ENCODE measurements at regions not wholly inside any gene's neighbourhood (a gene's known extent, or its start where the extent isn't known, plus 50 kb on each side); places are given as distances from the start of the nearest gene placed in this dataset.

- H3K4me1 Mint-ChIP-seq, result no peaks in the 10 kb centered on the region
- Histone ChIP-seq H3K4me3 (ENCODE audit: control extremely low read depth in 1 of 5, extremely low read depth in 1 of 5, insufficient read depth in 1 of 5, low read depth in 2 of 5, low read length in 4 of 5) (no peak overlapping the region), H3K9ac (ENCODE audit: low read length) (no peak overlapping the region), H3K27ac (ENCODE audit: low read length in 2 of 2) (no peak overlapping the region), H3K79me2 (ENCODE audit: control insufficient read depth, insufficient read depth, low read length) (no peaks in the 10 kb centered on the region), H4K20me1 (ENCODE audit: control insufficient read depth, insufficient read depth, low read length, poor library complexity, severe bottlenecking) (no peaks in the 10 kb centered on the region), H3K36me3 (replicated peaks in 1 of 2; ENCODE audit: control extremely low read depth in 1 of 2, control insufficient read depth in 1 of 2, extremely low read depth in 1 of 2, insufficient read depth in 2 of 2, low read length in 1 of 2) (no peaks in the 10 kb centered on the region), H3K4me1 (ENCODE audit: control insufficient read depth in 2 of 2, insufficient read depth in 2 of 2, low read length in 2 of 2) (peaks cover 0 to 1% of the 10 kb centered on the region in 2 donors), H2AFZ (ENCODE audit: insufficient read depth, low read depth, low read length, poor library complexity, severe bottlenecking) (no peak overlapping the region), H3K27me3 (replicated peaks in 1 of 4; ENCODE audit: control extremely low read depth in 1 of 4, control insufficient read depth in 3 of 4, insufficient read depth in 4 of 4, low read length in 3 of 4) (no peaks in the 10 kb centered on the region), H3K9me3 (ENCODE audit: control extremely low read depth in 1 of 3, control insufficient read depth in 2 of 3, insufficient read depth in 1 of 3, low read length in 2 of 3) (peaks cover 0 to 16% (median 0%) of the 10 kb centered on the region in 3 donors), H3K4me2 (replicated peaks; ENCODE audit: low read depth, low read length, poor library complexity, severe bottlenecking) (no peak overlapping the region)
- no peaks in the 10 kb centered on the region for H3K27me3 Mint-ChIP-seq
- H3K4me3 Mint-ChIP-seq, result no peak overlapping the region
- ATAC-seq (ENCODE audit: low read depth) (no peak), DNase-seq (no peak)
- ChIA-PET CTCF (no interaction called here), POLR2A (no interaction called here)
- TF ChIP-seq EZH2 (IDR thresholded peaks at IDR 0.05; ENCODE audit: borderline replicate concordance, insufficient read depth, low read depth, low read length, poor library complexity, severe bottlenecking), result no peak
- no peak for TF ChIP-seq CTCF (IDR thresholded peaks at IDR 0.05)
- intact Hi-C loops (cut with micrococcal nuclease), result no loop called here
- no peak overlapping the region for H3K27ac Mint-ChIP-seq
- H3K9me3 Mint-ChIP-seq (ENCODE audit: insufficient read depth), result no peaks in the 10 kb centered on the region
- 80% methylated on average over 3 of the region's 5 CpGs for WGBS (ENCODE audit: insufficient coverage)
These were observed 780.2 kb downstream of the BRD1 start for GRCh38 chr22:49047447-49047846.

GRCh38 chr22:49046546-49047361 lies 780.9 kb downstream of the BRD1 start:
- Histone ChIP-seq H3K9ac (ENCODE audit: low read length) (no peak overlapping the region), H3K79me2 (ENCODE audit: control insufficient read depth, insufficient read depth, low read length) (no peaks in the 10 kb centered on the region), H3K27me3 (replicated peaks in 1 of 4; ENCODE audit: control extremely low read depth in 1 of 4, control insufficient read depth in 3 of 4, insufficient read depth in 4 of 4, low read length in 3 of 4) (no peaks in the 10 kb centered on the region), H3K4me3 (ENCODE audit: control extremely low read depth in 1 of 5, extremely low read depth in 1 of 5, insufficient read depth in 1 of 5, low read depth in 2 of 5, low read length in 4 of 5) (no peak overlapping the region), H3K4me1 (ENCODE audit: control insufficient read depth in 2 of 2, insufficient read depth in 2 of 2, low read length in 2 of 2) (no peaks in the 10 kb centered on the region), H3K27ac (ENCODE audit: low read length in 2 of 2) (no peak overlapping the region), H3K9me3 (ENCODE audit: control extremely low read depth in 1 of 3, control insufficient read depth in 2 of 3, insufficient read depth in 1 of 3, low read length in 2 of 3) (peaks cover 0 to 9% (median 0%) of the 10 kb centered on the region in 3 donors), H2AFZ (ENCODE audit: insufficient read depth, low read depth, low read length, poor library complexity, severe bottlenecking) (no peak overlapping the region), H4K20me1 (ENCODE audit: control insufficient read depth, insufficient read depth, low read length, poor library complexity, severe bottlenecking) (no peaks in the 10 kb centered on the region), H3K36me3 (replicated peaks in 1 of 2; ENCODE audit: control extremely low read depth in 1 of 2, control insufficient read depth in 1 of 2, extremely low read depth in 1 of 2, insufficient read depth in 2 of 2, low read length in 1 of 2) (no peaks in the 10 kb centered on the region), H3K4me2 (replicated peaks; ENCODE audit: low read depth, low read length, poor library complexity, severe bottlenecking) (no peak overlapping the region)
- H3K27ac Mint-ChIP-seq, result no peak overlapping the region
- no peaks in the 10 kb centered on the region for H3K4me1 Mint-ChIP-seq
- DNase-seq, result no peak
- ChIA-PET POLR2A (no interaction called here), CTCF (no interaction called here)
- intact Hi-C loops (cut with micrococcal nuclease), result no loop called here
- WGBS (ENCODE audit: insufficient coverage), result 48% methylated on average over 17 of the region's 17 CpGs
- H3K27me3 Mint-ChIP-seq, result no peaks in the 10 kb centered on the region
- no peak overlapping the region for H3K4me3 Mint-ChIP-seq
- ATAC-seq (ENCODE audit: low read depth), result no peak
- TF ChIP-seq CTCF (IDR thresholded peaks at IDR 0.05) (no peak), EZH2 (IDR thresholded peaks at IDR 0.05; ENCODE audit: borderline replicate concordance, insufficient read depth, low read depth, low read length, poor library complexity, severe bottlenecking) (no peak)
- no peaks in the 10 kb centered on the region for H3K9me3 Mint-ChIP-seq (ENCODE audit: insufficient read depth)
